Activated B cell treated with CpG ODN at 0.5 μM for 24 hours (primary cell): ENCODE measurements at regions not wholly inside any gene's neighbourhood (a gene's known extent, or its start where the extent isn't known, plus 50 kb on each side); places are given as distances from the start of the nearest gene placed in this dataset.

Experiments used
- ATAC-seq: fragments of 200-7000 bp; cut with Tn5 transposase; one replicate; pipeline ENCODE4 v1.10.0; 2021; ENCODE audit warnings: low read depth, mild to moderate bottlenecking, moderate library complexity
- CTCF ChIA-PET: fragments of 350-600 bp; sonication (Branson Sonifier 250); formaldehyde crosslinking; loops from one replicate; lab custom pipeline; 2021; ENCODE audit warnings: antibody characterized with exemption; lab: Charles Lee
- POLR2A ChIA-PET: fragments of 350-600 bp; sonication (Branson Sonifier 250); formaldehyde crosslinking; loops from one replicate; lab custom pipeline; 2021; ENCODE audit warnings: antibody characterized with exemption; lab: Charles Lee
- DNase-seq: peaks from one replicate; pipeline ENCODE4 v3.0.0; 2022
- H3K27ac Mint-ChIP-seq: one replicate; pipeline ENCODE4 v1.8.0; 2020; ENCODE audit warnings: mixed read lengths
- H3K27me3 Mint-ChIP-seq: one replicate; pipeline ENCODE4 v1.8.0; 2021; ENCODE audit warnings: mixed read lengths
- H3K36me3 Mint-ChIP-seq: one replicate; pipeline ENCODE4 v1.8.0; 2021; ENCODE audit warnings: low read depth, mixed read lengths
- H3K4me1 Mint-ChIP-seq: one replicate; pipeline ENCODE4 v1.8.0; 2021; ENCODE audit warnings: mixed read lengths
- H3K4me3 Mint-ChIP-seq: one replicate; pipeline ENCODE4 v1.8.0; 2020; ENCODE audit warnings: mild to moderate bottlenecking, mixed read lengths
- H3K9me3 Mint-ChIP-seq: one replicate; pipeline ENCODE4 v1.8.0; 2020; ENCODE audit warnings: mixed read lengths
- CTCF ChIP-seq: fragments of 200-600 bp; IDR thresholded peaks from one replicate; pipeline ENCODE4 v1.8.0; 2022; ENCODE audit warnings: antibody characterized with exemption, mild to moderate bottlenecking
- intact Hi-C: fragments of 100-400 bp; cut with micrococcal nuclease; formaldehyde crosslinking; loops from one replicate; pipeline ENCODE4 v1.15.1; 2024

GRCh38 chr21:38875694-38876492, 70.2 kb downstream of the ETS2 start:
- peaks cover 5% of the 10 kb centered on the region for H3K27me3 Mint-ChIP-seq
- H3K27ac Mint-ChIP-seq: no peak overlapping the region
- intact Hi-C loops: no loop called here
- no peaks in the 10 kb centered on the region for H3K36me3 Mint-ChIP-seq
- POLR2A ChIA-PET: no interaction called here
- ATAC-seq (no peak), DNase-seq (no peak)
- H3K4me1 Mint-ChIP-seq: no peaks in the 10 kb centered on the region
- H3K4me3 Mint-ChIP-seq: no peak overlapping the region
- CTCF ChIA-PET: no interaction called here
- no peak for TF ChIP-seq CTCF
- H3K9me3 Mint-ChIP-seq: peaks cover 13% of the 10 kb centered on the region
